GM12892 (cell line): ENCODE measurements at regions not wholly inside any gene's neighbourhood (a gene's known extent, or its start where the extent isn't known, plus 50 kb on each side); places are given as distances from the start of the nearest gene placed in this dataset.

Experiments used
- DNase-seq: peaks from one replicate; pipeline ENCODE4 v3.0.0; 2011; ENCODE audit not compliant: insufficient read length
- FAIRE-seq: peaks from 2 replicates; lab custom pipeline; 2011; peaks lifted over from hg19 to GRCh38; lab: Jason Lieb, UNC
- POLR2A ChIP-seq: IDR thresholded peaks from 2 replicates; pipeline ENCODE4 v1.6.1; 2011; ENCODE audit warnings: low read depth, low read length, control low read depth
- POLR2AphosphoS5 ChIP-seq: IDR thresholded peaks from 2 replicates; pipeline ENCODE4 v1.6.1; 2011; ENCODE audit warnings: low read depth, low read length, control low read depth
- TAF1 ChIP-seq: IDR thresholded peaks from 2 replicates; pipeline ENCODE4 v1.6.1; 2011; ENCODE audit warnings: low read depth, mild to moderate bottlenecking, control low read depth, low read length, borderline replicate concordance

GRCh38 chr3:74345701-74346100 lies 268.8 kb downstream of the CNTN3 start:
- no peak for DNase-seq
- no peak for FAIRE-seq
- no peak for TF ChIP-seq POLR2AphosphoS5
- TF ChIP-seq POLR2A = no peak
- no peak for TF ChIP-seq TAF1

- TF ChIP-seq POLR2AphosphoS5 (no peak), POLR2A (no peak), TAF1 (no peak)
- FAIRE-seq (no peak), DNase-seq (no peak)
These were observed 269.5 kb downstream of the CNTN3 start for GRCh38 chr3:74344865-74345440.

- DNase-seq (no peak), FAIRE-seq (no peak)
- no peak for TF ChIP-seq TAF1
These were observed 271.1 kb downstream of the CNTN3 start for GRCh38 chr3:74343391-74343790.

- FAIRE-seq = no peak
- DNase-seq = no peak
- no peak for TF ChIP-seq TAF1
- no peak for TF ChIP-seq POLR2AphosphoS5
- TF ChIP-seq POLR2A = no peak
These were observed 275.5 kb downstream of the CNTN3 start for GRCh38 chr3:74338998-74339397.

DNA sequence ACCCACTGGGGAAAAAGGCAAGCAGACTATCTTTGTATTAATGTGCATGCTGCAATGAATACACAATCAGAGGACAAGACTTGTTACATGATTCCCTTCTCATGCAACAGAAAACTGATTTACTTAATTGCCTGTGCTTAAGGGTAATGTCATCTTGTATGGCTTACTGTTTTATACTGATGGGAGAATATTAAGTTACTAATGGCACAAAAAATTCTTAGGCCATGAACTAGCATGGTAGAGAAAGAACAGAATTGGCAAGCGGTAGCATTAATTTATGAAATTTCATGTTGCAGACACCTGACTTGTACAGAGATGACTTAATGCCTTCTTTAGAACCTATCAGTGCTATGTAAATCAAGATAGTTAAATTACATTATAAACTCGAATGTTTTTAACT lies 282.3 kb downstream of the CNTN3 start:
- TF ChIP-seq POLR2A = no peak
- no peak for TF ChIP-seq POLR2AphosphoS5
- TF ChIP-seq TAF1 = no peak
- FAIRE-seq (no peak), DNase-seq (no peak)

GRCh38 chr3:74331711-74332110 lies 282.7 kb downstream of the CNTN3 start:
- DNase-seq (no peak), FAIRE-seq (no peak)
- TF ChIP-seq TAF1 (no peak), POLR2AphosphoS5 (no peak), POLR2A (no peak)

- TF ChIP-seq POLR2AphosphoS5 = no peak
- no peak for TF ChIP-seq POLR2A
- TF ChIP-seq TAF1 = no peak
- no peak for DNase-seq
- FAIRE-seq = no peak
These were observed 285.4 kb downstream of the CNTN3 start for GRCh38 chr3:74329096-74329495.

GRCh38 chr3:74328435-74328834 lies 286.0 kb downstream of the CNTN3 start:
- no peak for FAIRE-seq
- TF ChIP-seq POLR2A = no peak
- no peak for TF ChIP-seq TAF1
- TF ChIP-seq POLR2AphosphoS5 = no peak
- DNase-seq = no peak

- TF ChIP-seq TAF1 = no peak
- no peak for TF ChIP-seq POLR2A
- TF ChIP-seq POLR2AphosphoS5 = no peak
- FAIRE-seq (no peak), DNase-seq (no peak)
These were observed 299.2 kb downstream of the CNTN3 start for GRCh38 chr3:74315291-74315690.

GRCh38 chr3:74314696-74315095 lies 299.8 kb downstream of the CNTN3 start:
- FAIRE-seq (no peak), DNase-seq (no peak)
- TF ChIP-seq POLR2A (no peak), TAF1 (no peak), POLR2AphosphoS5 (no peak)

DNA sequence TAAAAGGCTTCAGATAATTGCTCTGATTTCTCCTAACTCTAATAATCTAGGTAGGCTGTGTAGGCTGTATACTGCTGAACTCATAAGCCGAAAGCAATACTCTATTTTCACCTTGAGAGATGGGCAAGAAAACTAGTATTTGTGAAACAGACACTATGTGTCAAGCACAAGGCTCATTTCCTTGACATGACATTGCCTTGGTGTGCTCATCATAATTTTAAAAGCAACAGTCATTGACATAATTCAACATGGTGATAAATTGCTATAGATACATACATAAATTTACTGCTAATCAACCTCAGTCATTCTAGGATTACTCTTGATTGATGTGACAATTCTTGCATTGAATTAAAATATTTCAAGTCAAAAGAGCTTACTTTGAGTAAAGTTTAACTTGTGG lies 304.7 kb downstream of the CNTN3 start:
- FAIRE-seq = no peak

DNA sequence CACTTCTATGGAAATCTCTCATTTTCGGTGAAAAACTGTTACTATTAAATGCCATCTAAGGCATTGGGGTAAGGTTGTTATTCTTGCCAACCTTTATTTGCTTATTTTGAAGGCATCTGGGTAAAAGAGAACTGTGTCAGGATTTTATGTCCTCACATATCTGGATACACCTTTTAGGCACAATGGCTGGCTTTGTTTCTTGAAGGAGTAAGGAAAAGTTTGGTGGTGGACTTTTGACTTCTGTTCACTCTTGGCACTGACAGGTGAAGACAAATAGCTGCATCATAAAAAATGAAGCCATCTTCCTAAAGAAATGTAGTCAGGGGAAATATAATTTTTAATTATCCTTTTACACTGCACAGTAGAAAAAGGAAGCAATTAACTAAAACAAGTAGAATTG lies 310.0 kb downstream of the CNTN3 start:
- TF ChIP-seq POLR2AphosphoS5 = no peak
- no peak for TF ChIP-seq TAF1
- no peak for TF ChIP-seq POLR2A
- FAIRE-seq (no peak), DNase-seq (no peak)

More for the DNA sequence above, 304.7 kb downstream of the CNTN3 start:
- no peak for DNase-seq
- TF ChIP-seq POLR2A (no peak), POLR2AphosphoS5 (no peak), TAF1 (no peak)

DNA sequence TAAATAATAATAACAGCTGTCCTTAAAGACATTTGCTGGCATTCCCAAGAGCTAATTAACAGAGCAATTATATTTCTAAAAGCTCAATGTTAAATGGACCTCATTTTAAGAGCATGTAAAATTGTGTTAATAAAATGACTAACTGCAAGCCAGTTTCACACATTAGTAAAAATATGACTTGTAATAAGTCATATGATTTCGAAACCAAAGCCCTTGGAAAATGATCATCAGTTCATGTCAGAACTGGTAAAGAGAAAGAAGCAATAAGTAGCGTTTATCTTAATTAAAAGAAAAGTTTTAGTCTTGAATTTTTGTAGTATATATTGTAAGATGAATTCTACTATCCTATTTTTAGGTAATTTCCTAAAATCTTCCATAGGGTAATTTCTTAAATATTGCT lies 310.7 kb downstream of the CNTN3 start:
- TF ChIP-seq TAF1 (no peak), POLR2A (no peak), POLR2AphosphoS5 (no peak)
- FAIRE-seq (no peak), DNase-seq (no peak)
